Dedifferentiated amniotic fluid mesenchymal stem cell (primary cell): ENCODE measurements at regions not wholly inside any gene's neighbourhood (a gene's known extent, or its start where the extent isn't known, plus 50 kb on each side); places are given as distances from the start of the nearest gene placed in this dataset.
"Not testable (repeated sequence)": the region's sequence is repeated elsewhere in the genome, so short reads cannot be mapped to it uniquely, and the experiment has no call there.

Source experiments
- DNase-seq: peaks from one replicate; pipeline ENCODE4 v3.0.0-alpha.2; 2016; ENCODE audit errors: extremely low spot score

DNA sequence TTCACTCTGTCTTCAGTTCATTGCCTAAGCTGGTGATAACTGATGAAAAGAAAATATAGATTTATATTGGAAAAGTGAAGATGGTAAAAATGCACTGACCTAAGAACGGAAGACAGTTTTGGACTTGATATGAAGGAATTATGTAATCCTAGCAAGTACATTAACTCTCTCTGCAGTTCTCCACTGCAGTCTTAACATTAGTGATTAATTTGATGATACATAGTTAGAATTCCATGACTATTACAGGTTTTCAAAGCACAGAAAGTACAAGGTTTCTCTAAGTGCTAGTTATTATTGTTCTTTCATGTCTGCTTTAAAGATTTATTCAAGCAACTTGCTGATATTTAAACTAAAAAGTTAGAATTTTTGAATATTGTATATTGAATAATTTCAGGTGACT lies 1591.7 kb upstream of the ADGRL3 start:
- no peak for DNase-seq

- peak; percentile 67 for DNase-seq
Observed at GRCh38 chr4:59612235-59612634, 1587.9 kb upstream of the ADGRL3 start.

DNA sequence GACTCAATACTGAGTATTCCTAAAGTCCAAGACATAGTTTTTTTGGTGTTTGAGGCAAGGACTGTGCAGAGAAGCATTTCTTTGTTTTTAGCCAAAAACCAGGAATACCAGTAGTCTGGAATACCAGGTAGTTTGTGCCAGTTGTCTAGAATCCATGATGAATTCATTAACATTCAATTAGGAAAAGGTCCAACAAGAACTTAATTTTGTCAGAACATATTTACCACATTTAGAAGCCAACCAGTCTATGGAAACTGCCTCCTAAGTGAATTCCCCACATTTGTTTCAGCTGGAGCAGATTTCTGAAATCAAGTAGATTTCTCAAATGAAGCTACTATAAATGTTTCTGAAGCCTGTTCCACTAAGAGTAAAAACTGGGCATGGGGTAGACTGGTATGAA lies 1584.8 kb upstream of the ADGRL3 start:
- no peak for DNase-seq

GRCh38 chr4:59629348-59629747 lies 1570.8 kb upstream of the ADGRL3 start:
- DNase-seq = no peak

GRCh38 chr4:59630235-59630634 lies 1569.9 kb upstream of the ADGRL3 start:
- no peak for DNase-seq

GRCh38 chr4:59630922-59631321 lies 1569.2 kb upstream of the ADGRL3 start:
- DNase-seq = no peak

DNA sequence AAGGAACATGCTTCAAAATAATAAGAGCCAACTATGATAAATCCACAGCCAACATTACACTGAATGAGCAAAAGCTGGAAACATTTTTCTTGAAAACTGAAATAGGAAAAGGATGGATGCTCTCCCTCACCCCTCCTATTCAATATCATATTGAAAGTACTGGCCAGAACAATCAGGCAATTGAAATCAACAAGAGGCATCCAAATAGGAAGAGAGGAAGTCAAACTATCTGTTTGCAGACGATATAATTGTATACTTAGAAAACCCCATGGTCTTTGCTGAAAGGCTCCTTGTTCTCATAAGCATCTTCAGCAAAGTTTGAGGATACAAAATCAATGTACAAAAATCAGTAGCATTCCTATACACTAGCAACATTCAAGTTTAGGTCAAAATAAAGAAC lies 1562.5 kb upstream of the ADGRL3 start:
- DNase-seq = no peak

DNA sequence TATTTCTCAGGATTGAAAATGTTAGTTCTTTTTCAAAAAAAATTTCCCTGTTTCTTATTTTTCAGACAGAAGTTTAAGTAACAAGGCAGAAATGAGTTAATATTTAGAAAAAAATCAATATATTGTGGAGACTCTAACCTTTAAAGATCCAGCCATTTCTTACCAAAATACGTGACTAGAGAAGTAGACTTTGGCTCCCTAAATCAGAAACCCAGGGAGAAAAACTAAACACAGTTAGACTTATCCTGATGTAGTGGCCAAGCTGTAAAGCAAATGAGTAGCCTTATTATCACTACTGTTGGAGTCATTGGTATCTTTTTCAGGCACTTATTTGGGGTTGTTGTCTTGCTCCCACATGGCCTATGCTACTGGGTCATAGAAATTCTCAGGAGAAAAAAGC lies 1556.4 kb upstream of the ADGRL3 start:
- DNase-seq = no peak

DNA sequence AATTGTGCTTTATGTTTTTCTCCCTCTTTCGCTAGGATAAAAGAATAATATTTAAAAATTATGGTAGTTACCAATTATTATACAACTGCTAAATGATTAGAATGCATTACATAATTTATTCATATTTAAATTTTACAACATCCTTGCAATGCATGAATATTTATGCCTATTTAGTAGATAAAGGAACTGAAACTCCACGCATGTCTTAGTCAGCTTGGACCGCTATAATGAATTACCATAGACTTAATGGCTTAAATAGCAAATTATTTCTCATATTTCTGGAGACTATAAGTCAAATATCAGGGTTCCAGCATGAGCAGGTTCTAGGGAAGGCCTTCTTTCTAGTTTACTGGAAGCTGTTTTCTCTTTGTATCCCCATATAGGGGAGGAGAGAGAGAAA lies 1555.4 kb upstream of the ADGRL3 start:
- DNase-seq = no peak

DNA sequence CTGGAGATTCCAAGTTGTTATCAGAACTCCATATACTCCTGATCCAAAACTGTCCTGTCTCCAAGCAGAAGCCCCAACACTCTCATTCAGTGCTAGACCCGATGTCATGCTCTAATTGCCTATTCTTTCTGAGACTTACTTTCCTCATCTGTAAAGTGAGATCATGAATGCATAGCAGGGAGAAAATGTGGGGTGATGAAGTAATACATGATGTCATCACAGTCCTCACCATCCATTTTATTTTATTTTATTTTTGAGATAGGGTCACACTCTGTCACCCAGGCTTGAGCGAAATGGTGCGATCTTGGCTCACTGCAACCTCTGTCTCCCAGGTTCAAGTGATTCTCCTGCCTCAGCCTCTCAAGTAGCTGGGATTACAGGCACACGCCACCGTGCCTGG lies 1554.0 kb upstream of the ADGRL3 start:
- no peak for DNase-seq

DNA sequence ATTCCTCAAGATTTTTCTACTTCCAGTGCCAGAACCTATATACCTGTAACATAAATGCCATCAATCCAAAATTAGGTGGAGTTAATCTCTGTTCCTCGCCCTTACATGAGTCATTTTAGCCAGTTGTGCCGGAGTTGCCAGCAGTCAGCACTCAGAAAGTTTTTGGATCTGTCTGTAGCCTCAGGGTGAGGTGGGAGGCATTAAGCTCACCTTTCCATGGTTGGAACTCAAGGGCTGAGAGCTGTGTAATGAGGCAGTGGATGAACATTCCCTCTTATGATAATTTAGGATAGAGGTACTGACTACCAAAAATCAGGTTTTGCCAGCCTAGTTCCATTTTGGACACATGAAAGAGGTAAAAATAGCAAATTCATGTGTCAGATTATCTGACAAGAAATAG lies 1553.1 kb upstream of the ADGRL3 start:
- no peak for DNase-seq

DNA sequence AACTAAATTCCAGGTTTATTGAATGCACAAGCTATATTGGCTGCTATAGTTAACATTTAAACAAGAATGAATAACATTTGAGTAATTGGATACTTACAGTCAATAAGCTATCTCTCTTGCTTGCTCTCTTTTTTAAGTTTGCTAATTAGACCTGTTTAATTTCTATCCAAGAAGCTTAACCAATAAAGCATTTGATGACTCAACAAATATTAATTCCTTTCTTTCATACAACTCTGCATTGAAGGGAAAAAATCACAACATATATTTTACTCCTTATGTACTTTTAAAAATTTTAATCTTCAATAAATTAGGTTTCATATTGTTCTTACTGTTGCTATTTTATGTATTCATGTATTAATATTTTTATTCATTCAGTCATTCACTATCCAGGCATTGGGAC lies 1552.6 kb upstream of the ADGRL3 start:
- no peak for DNase-seq

- DNase-seq = no peak
Observed at GRCh38 chr4:59650861-59651260, 1549.3 kb upstream of the ADGRL3 start.

DNA sequence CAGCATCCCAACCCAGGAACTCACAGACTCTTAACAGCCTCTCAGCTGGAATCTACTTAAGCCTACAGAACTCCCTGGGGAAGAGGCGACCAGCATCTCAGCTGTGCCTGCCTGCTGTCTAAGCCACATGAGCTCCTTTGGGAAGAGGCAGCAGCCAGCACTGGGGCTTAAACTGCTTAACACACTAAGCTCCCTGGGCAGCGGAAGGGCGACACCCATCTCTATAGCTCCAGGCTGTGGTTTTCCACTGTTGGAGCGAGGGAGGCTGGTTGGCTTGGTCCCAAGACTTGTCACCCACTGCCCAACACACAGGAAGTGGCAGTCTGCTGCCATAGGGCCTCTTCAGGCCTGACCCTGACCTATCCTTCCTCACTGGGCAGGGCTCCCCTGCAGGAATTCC lies 1544.1 kb upstream of the ADGRL3 start:
- DNase-seq = no peak

GRCh38 chr4:59664771-59665170 lies 1535.4 kb upstream of the ADGRL3 start:
- DNase-seq = no peak

- DNase-seq = no peak
Observed at GRCh38 chr4:59666645-59667044, 1533.5 kb upstream of the ADGRL3 start.

DNA sequence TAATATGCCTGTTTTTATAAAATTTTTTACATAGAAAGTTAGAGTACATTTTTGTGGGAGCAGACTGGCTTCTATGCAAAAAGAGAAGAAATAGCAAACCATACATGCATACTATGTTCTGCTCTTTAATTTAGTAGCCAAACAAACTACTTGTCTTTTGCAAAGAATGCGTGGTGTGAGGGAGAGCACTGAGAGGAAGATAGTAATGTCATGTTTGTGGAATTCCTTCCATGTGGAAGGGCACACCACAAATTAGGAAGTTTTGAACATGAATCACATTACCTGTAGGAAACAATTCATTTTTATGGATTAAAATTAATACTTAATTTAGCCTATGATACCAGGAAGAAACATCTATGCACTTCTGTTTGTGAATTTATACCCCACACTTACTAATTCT lies 1529.1 kb upstream of the ADGRL3 start:
- no peak for DNase-seq

DNA sequence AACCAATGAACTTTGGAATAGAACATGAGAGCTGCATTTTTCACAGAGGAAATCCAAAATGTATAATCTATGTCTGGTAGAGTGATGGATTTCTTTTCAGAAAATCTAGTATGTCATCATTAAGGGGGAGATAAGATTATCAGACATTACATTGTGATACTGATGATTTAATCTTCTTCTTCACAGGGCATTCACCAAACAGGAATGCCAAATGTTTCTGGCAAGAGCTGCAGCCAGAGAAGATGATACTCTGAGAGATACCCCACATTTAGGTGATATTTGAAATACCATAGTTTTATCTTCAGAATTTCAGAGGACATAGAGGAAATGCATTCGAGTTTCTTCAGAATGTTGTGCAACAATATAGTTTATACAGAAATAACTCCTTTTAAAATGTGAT lies 1523.7 kb upstream of the ADGRL3 start:
- DNase-seq = no peak

GRCh38 chr4:59676992-59677391 lies 1523.1 kb upstream of the ADGRL3 start:
- DNase-seq = not testable (repeated sequence)

- no peak for DNase-seq
Observed at GRCh38 chr4:59685626-59686025, 1514.5 kb upstream of the ADGRL3 start.

DNA sequence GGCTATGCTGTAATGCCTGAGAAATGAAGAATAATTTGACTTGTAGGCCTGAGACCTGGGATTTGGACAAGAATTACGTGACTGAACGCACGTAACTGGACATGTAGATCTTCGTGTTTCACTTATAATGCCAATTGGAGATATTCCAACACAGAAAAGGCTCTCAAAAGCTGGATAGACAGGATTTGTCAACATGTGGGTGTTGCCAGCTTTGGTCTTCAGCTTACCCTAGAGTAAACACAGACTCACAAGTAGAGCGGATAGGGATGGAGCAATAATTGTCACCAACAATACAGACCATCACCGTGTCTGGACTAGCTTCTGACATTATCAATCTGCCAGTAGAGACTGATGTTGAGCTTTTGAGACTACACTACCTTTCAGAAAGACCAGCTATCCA lies 1511.0 kb upstream of the ADGRL3 start:
- no peak for DNase-seq

GRCh38 chr4:59695355-59696053 lies 1504.6 kb upstream of the ADGRL3 start:
- no peak for DNase-seq

DNA sequence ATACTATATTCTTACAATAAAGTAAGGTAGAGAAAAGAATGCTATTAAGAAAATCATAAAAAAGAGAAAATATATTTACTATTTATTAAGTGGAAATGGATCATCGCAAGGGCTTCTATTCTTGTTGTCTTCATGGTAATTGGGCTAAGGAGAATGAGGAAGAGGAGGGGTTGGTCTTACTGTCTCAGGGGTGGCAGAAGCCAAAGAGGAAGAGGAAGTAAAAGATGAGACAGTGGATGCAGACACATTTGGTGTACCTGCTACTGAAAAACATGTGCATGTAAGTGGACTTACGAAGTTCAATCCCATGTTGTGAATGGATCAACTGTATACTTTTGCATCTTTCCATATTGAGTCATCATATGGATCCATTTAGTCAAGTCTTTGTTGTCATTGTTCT lies 1502.1 kb upstream of the ADGRL3 start:
- no peak for DNase-seq

DNA sequence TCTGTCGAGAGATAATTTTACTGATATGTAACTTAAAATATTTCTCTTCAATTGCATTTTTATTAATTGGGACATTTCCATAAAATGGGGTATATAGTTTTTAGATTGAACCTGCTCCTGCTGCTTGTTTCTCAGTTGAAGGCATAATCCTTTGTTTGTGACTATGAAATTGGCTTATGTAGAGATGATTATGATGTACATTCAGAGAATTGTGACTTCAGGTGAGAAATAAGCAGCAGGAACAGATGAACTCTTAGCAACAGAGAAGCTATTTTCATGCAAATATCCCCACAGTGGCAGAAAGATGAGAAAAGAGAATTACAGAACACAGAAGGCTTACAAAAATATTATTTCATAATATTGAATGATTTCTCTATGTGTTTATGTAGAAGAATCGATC lies 1499.5 kb upstream of the ADGRL3 start:
- no peak for DNase-seq
